HG03432 (cell line): ENCODE measurements at regions not wholly inside any gene's neighbourhood (a gene's known extent, or its start where the extent isn't known, plus 50 kb on each side); places are given as distances from the start of the nearest gene placed in this dataset.
A peak's percentile ranks its signal among the peaks of the same experiment; 100 is the strongest.

Experiments
- ATAC-seq: cut with Tn5 transposase; IDR thresholded peaks from one replicate; pipeline ENCODE4 v1.9.1; 2021; ENCODE audit warnings: mild to moderate bottlenecking, moderate library complexity; ENCODE audit not compliant: unreplicated experiment

DNA sequence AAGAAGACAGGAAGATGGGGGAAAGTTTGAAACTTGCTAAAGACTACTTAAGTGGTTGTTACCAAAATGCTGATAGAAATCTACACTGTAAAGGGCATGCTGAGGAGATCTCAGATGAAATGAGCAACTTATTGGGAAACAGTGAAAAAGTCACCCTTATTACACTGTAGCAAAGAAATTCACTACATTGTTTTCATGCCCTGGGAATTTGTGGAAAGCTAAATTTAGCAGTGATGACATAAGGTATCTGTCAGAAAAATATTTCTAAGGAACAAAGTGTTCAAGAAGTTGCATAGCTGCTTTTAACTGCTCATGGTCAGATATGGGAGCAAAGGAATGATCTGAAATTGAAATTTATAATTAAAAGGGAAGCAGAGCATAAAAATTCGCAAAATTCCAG is 702.4 kb upstream of the LRRC4C start:
- no peak for ATAC-seq

DNA sequence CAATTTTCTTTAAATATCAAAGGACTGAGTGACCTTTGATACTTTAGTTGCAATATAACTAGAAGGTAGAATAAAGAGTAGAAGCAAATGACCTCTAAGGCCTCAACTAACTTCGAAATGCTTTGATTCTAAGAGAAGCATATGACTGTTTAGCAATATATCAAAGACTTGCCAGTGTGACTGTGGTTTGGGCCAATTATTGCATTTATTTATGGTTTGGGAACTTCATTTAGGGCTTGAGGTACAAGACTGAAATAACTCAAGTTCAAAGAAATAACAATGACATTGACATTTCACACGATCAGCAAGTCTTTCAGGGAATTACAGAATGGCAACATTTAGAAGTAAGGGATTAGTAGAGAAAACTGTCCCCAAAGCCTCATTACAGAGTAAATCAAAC is 709.7 kb upstream of the LRRC4C start:
- ATAC-seq, result no peak

DNA sequence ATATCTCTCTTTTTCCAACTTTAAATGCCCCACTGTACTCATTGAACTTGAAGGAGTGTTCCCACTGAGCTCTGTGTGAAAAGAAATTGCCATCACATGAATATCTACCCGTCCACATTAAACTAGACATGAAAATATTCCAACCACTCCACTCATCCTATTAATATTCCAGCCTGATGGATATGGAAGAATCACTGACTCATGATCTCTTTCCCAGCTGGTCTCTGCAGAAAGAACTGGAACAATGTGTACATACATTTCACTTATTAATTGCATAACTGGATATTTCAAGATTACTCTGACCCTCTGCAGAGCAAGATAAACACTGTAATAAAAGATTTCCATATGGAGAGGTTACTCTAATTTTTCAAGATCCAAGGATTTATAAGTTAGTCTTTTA is 711.1 kb upstream of the LRRC4C start:
- ATAC-seq, result no peak

DNA sequence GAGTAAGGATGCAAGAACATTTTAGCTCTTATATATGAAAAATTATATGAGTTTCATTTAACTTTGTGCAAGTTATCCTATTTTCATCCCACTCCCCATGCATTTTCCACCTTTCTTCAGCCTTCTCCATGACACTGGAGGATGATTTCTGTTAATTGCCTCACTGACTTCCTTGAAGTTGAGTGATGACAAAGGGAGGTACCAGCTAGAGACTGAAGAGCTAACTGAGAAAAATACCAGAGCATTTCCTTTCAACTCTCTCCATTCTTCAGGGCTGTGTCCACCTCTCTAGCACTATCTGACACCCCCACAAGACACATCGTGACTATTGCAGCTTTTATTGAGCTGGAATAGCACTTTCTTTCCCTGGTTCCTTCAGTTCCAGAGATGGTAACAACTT is 711.6 kb upstream of the LRRC4C start:
- ATAC-seq, result no peak

DNA sequence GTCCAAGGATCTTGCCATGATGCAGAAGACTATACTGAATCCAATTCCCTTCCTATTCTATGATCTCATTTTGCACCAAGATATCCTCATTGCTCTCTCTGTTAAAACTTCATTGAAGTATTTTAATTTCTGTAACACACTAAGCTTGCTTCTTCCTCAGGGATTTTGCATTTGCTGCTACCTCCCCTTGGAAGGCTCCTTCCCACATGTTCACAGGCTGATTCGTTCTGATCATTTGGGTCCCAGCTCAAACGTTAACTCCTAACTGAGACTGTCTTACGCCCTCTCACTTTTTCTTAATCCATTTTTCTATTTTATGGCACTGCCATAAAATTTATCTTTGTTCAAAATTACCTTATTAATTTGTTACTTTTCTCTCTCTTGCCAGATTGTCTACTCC is 713.0 kb upstream of the LRRC4C start:
- ATAC-seq, result no peak

DNA sequence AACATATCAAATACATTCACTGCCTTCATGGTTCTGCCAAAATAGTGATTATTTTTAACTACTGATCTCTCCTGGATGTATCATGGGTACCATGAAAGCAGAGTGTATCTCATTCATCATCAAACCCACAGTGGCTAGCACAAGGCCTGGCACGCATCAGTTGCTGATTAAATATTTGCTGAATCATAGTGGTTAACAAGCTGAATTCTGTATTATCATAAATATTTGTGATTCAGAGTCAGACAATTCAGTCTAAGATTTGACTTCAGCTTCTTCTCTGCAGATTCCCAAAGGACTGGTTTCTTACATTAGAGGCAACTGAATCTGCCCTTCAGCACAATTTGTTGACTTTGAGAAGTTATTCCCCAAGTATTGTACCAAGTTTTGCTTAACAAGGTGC is 715.8 kb upstream of the LRRC4C start:
- ATAC-seq, result no peak

DNA sequence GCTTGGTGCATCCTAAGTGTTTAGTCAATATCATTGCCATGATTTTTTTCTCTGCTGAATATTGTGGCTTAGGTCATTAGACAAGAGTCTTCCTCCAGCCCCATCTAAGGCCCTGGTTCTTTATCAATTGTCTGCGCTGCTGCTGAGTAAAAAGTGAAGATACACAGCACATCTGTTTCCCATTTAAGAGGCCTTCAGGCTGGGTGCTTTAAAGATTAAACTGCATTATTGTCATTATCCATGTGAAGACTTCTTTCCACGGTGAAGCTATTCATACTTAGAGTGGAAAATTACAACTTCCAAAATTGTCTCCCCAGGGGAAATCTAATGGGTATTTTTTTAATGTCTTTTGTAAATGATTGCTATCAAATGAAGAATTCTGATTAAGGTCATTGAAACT is 719.8 kb upstream of the LRRC4C start:
- no peak for ATAC-seq

DNA sequence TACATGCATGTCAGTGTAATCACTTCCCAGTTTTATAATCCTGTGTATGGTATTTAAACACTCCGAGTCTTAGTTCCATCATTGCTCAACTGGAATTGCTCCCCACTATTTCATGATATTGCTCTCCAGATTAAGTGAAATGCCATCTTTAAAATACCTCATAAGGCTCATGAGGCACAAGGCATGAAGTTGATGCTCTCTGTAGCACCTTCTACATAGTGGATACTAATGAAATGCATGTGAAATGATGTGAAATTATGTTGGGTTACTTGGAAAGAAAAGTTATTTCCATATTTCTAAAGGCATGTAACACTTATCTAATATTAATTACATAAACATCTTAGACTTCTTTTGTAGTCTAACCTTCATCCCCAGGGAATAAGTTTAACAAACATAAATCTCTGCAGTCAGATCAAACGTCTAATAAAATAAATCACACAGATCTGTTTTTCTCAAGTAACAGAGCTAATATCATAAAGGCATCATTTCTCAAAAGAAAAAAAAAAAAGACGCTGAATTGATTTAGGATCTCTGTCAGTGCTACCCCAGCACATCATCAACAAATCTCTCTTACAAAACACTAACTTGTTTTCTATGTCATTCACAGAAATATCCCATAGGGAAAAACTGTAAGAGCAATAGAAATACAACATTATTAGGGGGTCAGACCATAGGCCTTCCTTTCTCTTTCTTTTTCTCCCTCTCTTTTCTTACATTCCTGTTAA is 736.0 kb upstream of the LRRC4C start:
- ATAC-seq, result no peak

DNA sequence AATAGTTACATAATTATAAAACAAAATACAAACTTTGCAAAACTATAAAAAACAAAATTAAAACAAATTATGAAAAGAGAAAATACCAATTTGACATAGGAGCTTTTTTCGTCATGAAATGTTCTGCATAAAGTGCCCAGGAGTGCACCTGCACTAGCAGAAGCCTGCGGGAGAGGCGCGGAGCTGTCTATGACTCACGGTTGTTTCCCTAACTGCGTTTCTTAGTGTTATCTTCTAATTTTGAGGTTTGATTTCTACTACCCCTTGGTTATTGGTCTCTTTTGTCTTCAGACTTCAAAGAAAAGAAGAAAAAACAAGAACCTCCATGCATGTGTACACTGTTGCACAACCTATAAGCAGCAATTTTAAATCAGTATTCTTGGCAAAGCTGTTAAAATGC is 740.9 kb upstream of the LRRC4C start:
- ATAC-seq, result no peak

DNA sequence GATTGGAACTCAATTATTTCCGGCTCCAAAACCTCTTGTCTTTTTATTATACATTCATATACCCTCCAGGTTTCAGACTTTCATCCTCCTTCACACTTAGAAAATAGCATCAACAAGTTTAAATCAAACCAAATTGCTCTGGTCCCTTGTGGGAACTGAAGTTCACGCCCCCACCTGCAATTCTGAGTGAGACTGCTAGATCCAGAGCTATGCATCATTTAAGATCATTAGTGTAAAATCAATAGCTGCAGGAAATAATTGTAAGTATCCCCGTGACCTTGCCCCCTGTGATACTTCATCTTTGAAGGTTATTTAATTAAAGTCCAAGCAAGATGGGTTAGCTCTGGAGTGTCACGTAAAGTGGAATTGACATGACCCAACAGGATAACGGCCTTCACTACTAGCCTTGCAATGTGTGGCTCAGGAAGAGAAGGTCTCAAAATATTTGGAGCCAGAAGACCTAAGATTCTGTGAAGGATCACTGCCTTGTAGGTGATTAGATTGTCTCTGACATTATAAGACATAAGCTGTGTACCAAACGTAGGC is 742.2 kb upstream of the LRRC4C start:
- ATAC-seq, result no peak

DNA sequence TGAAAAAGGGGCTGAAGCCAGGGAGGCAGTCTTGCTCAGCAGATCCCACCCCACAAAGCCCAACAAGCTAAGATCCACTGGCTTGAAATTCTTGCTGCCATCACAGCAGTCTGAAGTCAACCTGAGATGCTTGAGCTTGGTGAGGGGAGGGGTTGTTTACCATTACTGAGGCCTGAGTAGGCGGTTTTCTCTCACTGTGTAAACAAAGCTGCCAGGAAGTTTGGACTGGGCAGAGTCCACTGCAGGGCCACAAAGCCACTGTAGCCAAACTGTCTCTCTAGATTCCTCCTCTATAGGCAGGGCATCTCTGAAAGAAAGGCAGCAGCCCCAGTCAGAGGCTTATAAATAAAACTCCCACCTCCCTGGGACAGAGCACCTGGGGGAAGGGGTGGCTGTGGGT is 746.1 kb upstream of the LRRC4C start:
- ATAC-seq, result no peak

DNA sequence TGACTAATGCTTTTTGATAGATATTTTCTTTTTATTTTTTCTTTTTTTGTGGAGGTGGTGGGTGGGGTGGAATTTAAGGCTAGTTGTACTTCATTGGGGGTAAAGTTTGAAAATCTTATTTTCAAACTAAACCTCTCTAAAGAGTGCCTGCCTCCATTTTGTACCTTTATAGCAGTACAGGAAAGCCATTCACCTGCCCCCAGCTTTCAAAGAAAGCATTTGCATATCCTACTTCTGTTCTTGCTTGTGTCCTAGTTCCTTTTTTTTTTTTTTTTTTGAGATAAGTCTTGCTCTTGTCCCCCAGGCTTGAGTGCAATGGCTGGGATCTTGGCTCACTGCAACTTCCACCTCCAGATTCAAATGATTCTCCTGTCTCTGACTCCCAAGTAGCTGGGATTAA is 766.2 kb upstream of the LRRC4C start:
- ATAC-seq, result no peak

DNA sequence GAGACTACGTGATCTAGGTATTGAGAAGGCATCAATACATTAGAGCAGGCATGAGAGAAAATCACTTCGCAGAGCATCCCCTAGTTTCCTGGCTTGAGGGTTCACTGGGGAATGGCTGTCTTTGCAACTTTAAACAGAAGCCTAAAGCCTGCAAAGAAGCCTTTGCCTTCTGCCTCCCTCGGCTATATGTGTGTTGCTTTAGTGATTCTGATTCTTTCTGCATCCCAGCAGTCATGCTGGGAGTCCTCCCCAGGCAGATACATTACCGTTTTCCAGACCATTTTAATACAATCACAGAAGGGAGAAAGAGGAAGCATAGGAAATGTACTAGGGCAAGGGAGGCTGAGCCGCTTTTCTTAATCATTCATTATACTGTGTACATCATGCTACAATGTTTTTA is 773.2 kb upstream of the LRRC4C start:
- no peak for ATAC-seq

DNA sequence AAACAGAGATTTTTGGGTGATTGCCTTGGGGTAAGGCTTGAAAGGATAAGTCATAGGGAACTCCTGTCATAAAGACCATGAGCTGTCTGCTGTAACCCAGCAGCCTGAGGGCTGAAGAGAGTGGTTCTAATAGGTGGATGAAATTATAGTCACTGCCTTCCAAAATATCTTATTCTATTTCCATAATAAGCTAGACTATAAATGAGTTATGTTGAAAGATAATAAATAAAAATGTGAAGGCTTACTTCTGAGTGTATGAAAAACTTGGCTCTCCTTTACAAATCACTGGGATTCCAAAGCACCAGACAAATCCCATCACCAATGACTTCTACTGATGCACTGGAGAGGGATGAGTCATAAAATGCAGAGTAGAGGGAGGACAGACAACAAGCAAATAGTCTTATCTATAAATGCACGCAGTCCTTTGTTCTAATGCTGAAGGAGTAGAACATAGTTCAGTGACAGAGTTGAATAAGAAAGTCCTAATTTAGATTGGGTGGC is 775.0 kb upstream of the LRRC4C start:
- no peak for ATAC-seq

DNA sequence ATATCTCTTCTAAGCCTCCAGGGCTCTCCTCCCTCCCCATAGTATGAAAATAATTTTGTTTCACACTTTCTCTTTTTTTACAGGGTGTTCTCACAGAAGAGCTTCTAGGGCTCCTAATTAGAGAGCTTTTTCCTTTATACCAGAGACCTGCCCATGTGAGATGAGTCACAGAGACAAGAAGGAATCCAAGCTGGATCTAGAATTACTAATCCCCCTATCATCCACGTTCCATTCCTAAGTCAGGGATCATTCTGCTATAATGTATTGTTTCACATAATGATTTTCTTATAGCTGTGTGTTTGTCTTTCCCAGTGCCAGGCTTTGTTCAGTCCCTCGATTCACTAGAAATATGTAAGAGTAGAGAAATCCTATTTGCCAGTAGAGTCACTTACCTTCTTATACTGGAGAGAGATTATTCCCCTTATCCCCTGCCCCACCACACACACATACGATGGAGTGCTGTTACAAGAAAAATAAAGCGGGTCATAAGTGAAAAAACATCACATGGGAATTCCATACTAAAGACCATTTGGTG is 778.3 kb upstream of the LRRC4C start:
- ATAC-seq, result no peak

DNA sequence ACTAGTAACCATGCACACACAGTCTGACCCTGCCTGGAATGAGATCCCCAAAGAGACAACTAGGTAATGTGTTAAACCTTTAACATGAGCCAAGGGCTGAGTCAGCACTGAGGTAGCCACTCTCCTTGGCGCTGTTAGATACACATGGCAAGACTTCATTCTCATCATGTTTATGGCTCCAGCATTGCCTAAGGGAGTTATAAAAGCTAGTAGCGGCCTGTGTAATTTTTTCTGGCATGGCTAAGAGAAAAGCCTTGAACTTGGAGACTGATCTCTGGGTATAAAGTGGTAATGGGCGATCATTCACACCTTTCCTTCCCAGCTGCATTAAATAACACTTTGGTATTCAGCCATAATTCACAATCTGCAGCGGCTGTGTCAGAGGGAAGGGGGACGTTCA is 779.7 kb upstream of the LRRC4C start:
- no peak for ATAC-seq

DNA sequence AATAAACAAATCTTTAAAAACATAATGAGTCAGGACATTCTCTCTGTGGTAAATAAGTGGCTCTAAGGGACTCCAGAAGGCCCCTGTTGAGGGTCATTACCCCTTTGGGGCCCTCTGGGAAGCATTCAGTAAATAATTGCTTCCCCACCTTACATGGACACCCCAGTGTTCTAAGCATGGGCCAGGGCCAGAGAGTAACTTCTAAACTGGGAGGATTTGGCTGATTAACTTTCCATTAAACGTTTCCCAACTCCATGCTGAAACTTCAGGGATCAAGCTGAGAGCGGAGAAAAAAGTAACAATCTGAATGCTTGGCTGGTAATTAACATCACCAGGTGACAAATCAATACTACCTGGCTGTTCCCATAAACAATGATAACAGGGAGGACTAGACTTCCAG is 783.9 kb upstream of the LRRC4C start:
- ATAC-seq, result no peak

DNA sequence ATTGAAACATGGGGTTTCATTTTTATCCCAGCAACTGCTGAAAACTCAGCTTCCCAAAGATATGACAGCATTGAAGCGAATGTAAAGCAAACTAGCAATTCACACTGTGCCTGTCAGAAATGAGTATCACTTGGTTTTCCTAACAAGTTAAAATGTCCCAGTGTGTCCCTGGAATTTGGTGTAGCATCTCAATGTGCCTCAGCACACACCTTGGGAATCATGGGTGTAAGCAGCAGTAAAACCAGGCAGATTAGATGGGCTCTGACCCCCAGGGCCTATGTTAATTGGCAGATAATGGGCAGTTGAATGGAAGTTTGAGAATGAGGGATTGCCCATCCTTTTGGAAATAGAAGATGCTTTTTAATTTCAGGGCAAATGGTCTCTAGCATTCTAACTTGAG is 784.9 kb upstream of the LRRC4C start:
- no peak for ATAC-seq

DNA sequence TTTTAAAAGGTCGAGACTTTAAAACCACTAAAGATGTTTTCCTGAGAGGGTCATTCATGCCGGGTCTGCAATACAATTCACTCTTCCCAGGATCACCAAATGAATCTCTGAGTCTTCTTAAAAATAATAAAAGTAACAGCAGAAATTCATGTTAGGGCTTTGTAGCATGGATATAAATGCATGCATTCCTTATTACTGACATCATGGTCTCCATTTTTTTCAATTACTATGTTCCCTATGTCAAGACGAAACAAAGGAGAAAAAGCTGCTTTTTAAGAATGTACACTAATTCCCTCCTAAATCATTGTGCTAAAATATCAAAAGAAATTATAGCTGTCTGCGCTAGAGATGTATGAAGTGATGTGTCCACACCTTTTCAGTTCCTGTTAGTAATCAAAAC is 789.9 kb upstream of the LRRC4C start:
- no peak for ATAC-seq

DNA sequence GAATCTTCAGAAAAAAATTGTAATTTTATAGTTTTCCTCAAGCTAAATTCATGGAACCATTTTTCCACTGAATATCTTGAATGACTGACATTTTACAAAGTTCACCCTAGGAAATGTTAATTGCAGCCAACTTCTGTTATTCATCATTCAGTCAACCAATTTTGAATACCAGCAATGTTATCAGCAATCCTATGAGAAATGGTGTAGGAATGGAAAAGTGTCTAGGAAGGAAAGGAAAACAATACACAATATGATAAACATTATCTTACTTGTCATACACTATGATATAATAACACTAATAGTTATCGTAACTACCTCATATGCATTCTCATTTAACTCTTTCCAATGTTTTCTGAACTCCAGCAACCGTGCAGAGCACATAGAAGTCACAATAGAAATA is 790.5 kb upstream of the LRRC4C start:
- no peak for ATAC-seq

DNA sequence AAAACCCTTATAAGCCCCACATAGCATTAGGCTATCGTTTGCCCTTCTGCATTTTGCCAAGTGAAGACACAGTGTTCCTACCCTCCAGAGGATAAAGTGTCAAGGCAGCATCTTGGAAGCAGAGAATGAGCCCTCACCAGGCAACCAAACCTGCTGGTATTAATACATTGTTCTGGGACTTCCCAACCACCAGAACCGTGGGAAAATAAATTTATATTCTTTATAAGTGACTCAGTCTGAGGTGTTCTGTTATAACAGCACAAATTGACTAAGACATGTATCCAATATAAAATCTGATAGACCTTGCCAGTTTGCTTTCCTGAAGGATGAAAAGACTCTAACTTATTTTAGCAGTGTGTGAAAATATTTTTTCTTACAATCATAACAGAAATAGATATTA is 792.5 kb upstream of the LRRC4C start:
- no peak for ATAC-seq

DNA sequence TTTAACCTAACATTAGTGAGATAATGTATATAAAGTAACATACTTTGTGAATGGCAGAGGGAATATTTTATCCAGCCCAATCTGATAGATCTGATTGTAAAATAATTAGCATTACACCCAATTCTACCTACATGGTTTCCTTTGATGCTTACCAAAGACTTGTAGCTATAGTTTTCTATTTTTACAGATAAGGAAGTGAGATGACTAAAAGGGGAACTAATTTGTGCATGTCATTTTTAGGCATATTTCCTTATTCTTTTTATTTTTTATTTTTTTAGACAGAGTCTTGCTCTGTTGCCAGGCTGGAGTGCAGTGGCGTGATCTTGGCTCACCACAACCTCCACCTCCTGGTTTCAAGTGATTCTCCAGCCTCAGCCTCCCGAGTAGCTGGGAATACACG is 793.7 kb upstream of the LRRC4C start:
- peak; percentile 57 for ATAC-seq

DNA sequence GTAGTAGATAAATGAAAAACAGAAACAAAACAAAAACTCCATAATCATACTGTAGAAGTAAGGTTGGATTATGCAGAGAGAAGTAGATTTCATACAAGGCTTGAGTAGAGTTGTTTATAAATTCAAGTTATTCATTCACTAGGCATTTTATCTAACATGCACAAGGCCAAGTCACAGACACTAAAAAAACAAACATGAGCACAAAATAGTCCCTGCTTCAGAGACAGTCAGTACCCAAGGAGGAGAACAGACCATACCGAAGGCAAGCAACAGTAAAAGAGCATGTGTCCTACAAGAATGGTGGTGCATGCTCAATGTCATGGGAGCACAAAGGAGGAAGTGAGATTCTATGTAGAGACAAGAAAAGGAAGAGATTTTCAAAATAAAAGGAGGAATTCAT is 796.5 kb upstream of the LRRC4C start:
- no peak for ATAC-seq
